WTC11 (cell line): ENCODE measurements at regions not wholly inside any gene's neighbourhood (a gene's known extent, or its start where the extent isn't known, plus 50 kb on each side); places are given as distances from the start of the nearest gene placed in this dataset.

ENCODE experiments used
- ATAC-seq: fragments of 200-7000 bp; cut with Tn5 transposase; 2 replicates; pipeline ENCODE4 v1.10.0; 2021; ENCODE audit warnings: mild to moderate bottlenecking, moderate library complexity
- CTCF ChIA-PET: fragments of 300-600 bp; sonication (Branson Sonifier 250); formaldehyde crosslinking; loops from one replicate; lab custom pipeline; 2021; ENCODE audit warnings: antibody characterized with exemption; lab: Charles Lee
- POLR2A ChIA-PET: fragments of 350-600 bp; sonication (Branson Sonifier 250); formaldehyde crosslinking; loops from one replicate; lab custom pipeline; 2021; ENCODE audit warnings: antibody characterized with exemption; lab: Charles Lee
- DNase-seq: peaks from one replicate; pipeline ENCODE4 v3.0.0; 2021; ENCODE audit warnings: low spot score
- H3K27ac Mint-ChIP-seq: 2 replicates; pipeline ENCODE4 v1.8.0; 2021; ENCODE audit warnings: mixed read lengths
- H3K27me3 Mint-ChIP-seq: 2 replicates; pipeline ENCODE4 v1.8.0; 2021; ENCODE audit warnings: low read depth, mild to moderate bottlenecking, moderate library complexity, mixed read lengths
- H3K36me3 Mint-ChIP-seq: 2 replicates; pipeline ENCODE4 v1.8.0; 2021; ENCODE audit warnings: mixed read lengths
- H3K4me1 Mint-ChIP-seq: 2 replicates; pipeline ENCODE4 v1.8.0; 2022; ENCODE audit warnings: mixed read lengths
- H3K4me3 Mint-ChIP-seq: 2 replicates; pipeline ENCODE4 v1.8.0; 2021; ENCODE audit warnings: mild to moderate bottlenecking, moderate library complexity, mixed read lengths
- H3K9me3 Mint-ChIP-seq: 2 replicates; pipeline ENCODE4 v1.8.0; 2021; ENCODE audit warnings: mixed read lengths
- ARID4B ChIP-seq: sonication (generic); formaldehyde crosslinking; IDR thresholded peaks from 2 replicates; pipeline ENCODE4 v1.8.0; 2023; ENCODE audit warnings: missing genetic modification reagents, mild to moderate bottlenecking, borderline replicate concordance
- ATF2 ChIP-seq: sonication (generic); formaldehyde crosslinking; IDR thresholded peaks from 2 replicates; pipeline ENCODE4 v1.8.1; 2022; ENCODE audit warnings: low read depth, missing genetic modification reagents, borderline replicate concordance
- CBFB ChIP-seq: sonication (generic); formaldehyde crosslinking; IDR thresholded peaks from 2 replicates; pipeline ENCODE4 v1.8.1; 2022; ENCODE audit warnings: mild to moderate bottlenecking, low read depth, missing genetic modification reagents
- CREM ChIP-seq: sonication (generic); formaldehyde crosslinking; IDR thresholded peaks from 2 replicates; pipeline ENCODE4 v1.8.1; 2022; ENCODE audit warnings: mild to moderate bottlenecking, missing genetic modification reagents, moderate library complexity
- E2F1 ChIP-seq: sonication (generic); formaldehyde crosslinking; IDR thresholded peaks from 2 replicates; pipeline ENCODE4 v1.8.0; 2022; ENCODE audit warnings: mild to moderate bottlenecking, missing genetic modification reagents
- E2F4 ChIP-seq: sonication (generic); formaldehyde crosslinking; IDR thresholded peaks from 2 replicates; pipeline ENCODE4 v1.8.1; 2022; ENCODE audit warnings: low read depth, mild to moderate bottlenecking, moderate library complexity, missing genetic modification reagents, borderline replicate concordance
- EMX1 ChIP-seq: fragments of 250-450 bp; sonication (Bioruptor Pico); IDR thresholded peaks from 2 replicates; pipeline ENCODE4 v1.8.0; 2021; ENCODE audit warnings: mild to moderate bottlenecking
- ERG ChIP-seq: fragments of 250-450 bp; sonication (Bioruptor Pico); IDR thresholded peaks from 2 replicates; pipeline ENCODE4 v1.8.0; 2021; ENCODE audit warnings: mild to moderate bottlenecking
- FOXP4 ChIP-seq: sonication (generic); formaldehyde crosslinking; IDR thresholded peaks from 2 replicates; pipeline ENCODE4 v1.8.0; 2022; ENCODE audit warnings: mild to moderate bottlenecking, missing genetic modification reagents
- JAZF1 ChIP-seq: fragments of 250-450 bp; sonication (Bioruptor Pico); IDR thresholded peaks from 2 replicates; pipeline ENCODE4 v1.9.0; 2021; ENCODE audit warnings: moderate library complexity, mild to moderate bottlenecking, inconsistent platforms
- NFE2L1 ChIP-seq: sonication (generic); formaldehyde crosslinking; IDR thresholded peaks from 2 replicates; pipeline ENCODE4 v1.8.1; 2023; ENCODE audit warnings: missing genetic modification reagents
- NFYB ChIP-seq: sonication (generic); formaldehyde crosslinking; conservative IDR thresholded peaks from 2 replicates; pipeline ENCODE4 v1.8.0; 2022; ENCODE audit warnings: low read depth, missing genetic modification reagents
- NR1H2 ChIP-seq: sonication (generic); formaldehyde crosslinking; IDR thresholded peaks from 2 replicates; pipeline ENCODE4 v1.9.0; 2021; ENCODE audit warnings: mild to moderate bottlenecking, moderate library complexity, missing genetic modification reagents
- PRRX2 ChIP-seq: fragments of 250-450 bp; sonication (Bioruptor Pico); IDR thresholded peaks from 2 replicates; pipeline ENCODE4 v1.8.0; 2021; ENCODE audit warnings: mild to moderate bottlenecking
- SOX15 ChIP-seq: fragments of 250-450 bp; sonication (Bioruptor Pico); IDR thresholded peaks from 2 replicates; pipeline ENCODE4 v1.9.0; 2021; ENCODE audit warnings: mild to moderate bottlenecking
- TP53 ChIP-seq: sonication (generic); formaldehyde crosslinking; IDR thresholded peaks from 2 replicates; pipeline ENCODE4 v1.8.1; 2023; ENCODE audit warnings: mild to moderate bottlenecking, missing genetic modification reagents
- ZNF138 ChIP-seq: sonication (generic); formaldehyde crosslinking; conservative IDR thresholded peaks from 2 replicates; pipeline ENCODE4 v1.8.1; 2022; ENCODE audit warnings: mild to moderate bottlenecking, moderate library complexity, missing genetic modification reagents
- ZNF416 ChIP-seq: fragments of 250-450 bp; sonication (Bioruptor Pico); IDR thresholded peaks from 2 replicates; pipeline ENCODE4 v1.9.0; 2021; ENCODE audit warnings: mild to moderate bottlenecking, inconsistent platforms
- ZNF532 ChIP-seq: fragments of 250-450 bp; sonication (Bioruptor Pico); IDR thresholded peaks from 2 replicates; pipeline ENCODE4 v1.9.0; 2021; ENCODE audit warnings: mild to moderate bottlenecking, borderline replicate concordance

- ATAC-seq = no peak
- Mint-ChIP-seq H3K4me1 (no peaks in the 10 kb centered on the region; the same call in 1 of the 2 replicates), H3K27ac (no peak overlapping the region), H3K9me3 (peaks cover 9% of the 10 kb centered on the region), H3K27me3 (no peaks in the 10 kb centered on the region), H3K36me3 (no peaks in the 10 kb centered on the region), H3K4me3 (no peak overlapping the region)
- DNase-seq = no peak
- POLR2A ChIA-PET = no interaction called here
- TF ChIP-seq ERG (CRISPR knock-in tag) (no peak), SOX15 (CRISPR knock-in tag) (no peak), E2F4 (CRISPR knock-in tag) (no peak), PRRX2 (CRISPR knock-in tag) (no peak), EMX1 (CRISPR knock-in tag) (no peak), E2F1 (CRISPR knock-in tag) (no peak), ATF2 (no peak), ZNF532 (CRISPR knock-in tag) (no peak), JAZF1 (CRISPR knock-in tag) (no peak), CREM (CRISPR knock-in tag) (no peak), NFYB (no peak), ZNF138 (no peak), ZNF416 (CRISPR knock-in tag) (no peak)
- CTCF ChIA-PET = no interaction called here
Observed at GRCh38 chr9:8085986-8086385, 286.4 kb upstream of the DMAC1 start.

- ChIA-PET CTCF (no interaction called here), POLR2A (no interaction called here)
- Mint-ChIP-seq H3K4me3 (no peak overlapping the region), H3K27me3 (no peaks in the 10 kb centered on the region), H3K9me3 (peaks cover 25% of the 10 kb centered on the region), H3K4me1 (no peaks in the 10 kb centered on the region; the same call in 1 of the 2 replicates), H3K36me3 (no peaks in the 10 kb centered on the region), H3K27ac (no peak overlapping the region)
- DNase-seq (no peak), ATAC-seq (no peak)
- no peak for TF ChIP-seq CBFB (CRISPR knock-in tag)
- TF ChIP-seq NR1H2 (CRISPR knock-in tag) = no peak
- no peak for TF ChIP-seq TP53
- TF ChIP-seq FOXP4 (CRISPR knock-in tag) = no peak
- no peak for TF ChIP-seq NFE2L1 (CRISPR knock-in tag)
- no peak for TF ChIP-seq ARID4B (CRISPR knock-in tag)
Observed at GRCh38 chr9:8078641-8079140, 279.1 kb upstream of the DMAC1 start.
